GM12878 (cell line): ENCODE measurements at regions not wholly inside any gene's neighbourhood (a gene's known extent, or its start where the extent isn't known, plus 50 kb on each side); places are given as distances from the start of the nearest gene placed in this dataset.

Source experiments
- ATAC-seq: fragments of 200-7000 bp; cut with Tn5 transposase; 3 replicates; pipeline ENCODE4 v1.9.1; 2020; ENCODE audit warnings: mild to moderate bottlenecking, moderate library complexity
- BruUV-seq: library from RNA; stranded (reverse); fragments of 400-500 nt; replicated peaks from 2 replicates; lab custom pipeline; 2021; lab: Mats Ljungman, UMichigan
- CTCF ChIA-PET: fragments of 300-600 bp; sonication (Branson Sonifier 250); formaldehyde crosslinking; extraction: SDS; loops from one replicate; lab custom pipeline; 2021; ENCODE audit warnings: inconsistent platforms; lab: Yijun Ruan, JAX
- POLR2A ChIA-PET: fragments of 350-600 bp; formaldehyde crosslinking; extraction: SDS; loops from one replicate; lab custom pipeline; 2021; ENCODE audit warnings: inconsistent platforms; lab: Charles Lee
- RAD21 ChIA-PET: fragments of 300-600 bp; sonication (Branson Sonifier 250); formaldehyde crosslinking; loops from one replicate; lab custom pipeline; 2023; ENCODE audit warnings: antibody characterized with exemption; ENCODE audit not compliant: unreplicated experiment; lab: Charles Lee
- SMC1A ChIA-PET: fragments of 300-600 bp; sonication (Branson Sonifier 250); formaldehyde crosslinking; loops from one replicate; lab custom pipeline; 2023; ENCODE audit not compliant: unreplicated experiment, uncharacterized antibody; lab: Charles Lee
- DNase-seq: peaks from one replicate; pipeline ENCODE4 v3.0.0-alpha.2; 2011; ENCODE audit warnings: low read depth, low spot score
- FAIRE-seq: peaks from 3 replicates; lab custom pipeline; 2011; peaks lifted over from hg19 to GRCh38; lab: Jason Lieb, UNC
- H2AFZ ChIP-seq: 2 replicates; pipeline ENCODE4 v1.6.0; 2011; ENCODE audit warnings: low read depth, low read length, control low read depth; ENCODE audit not compliant: control insufficient read depth
- H3K27ac ChIP-seq: 2 replicates; pipeline ENCODE4 v1.5.1; 2011; ENCODE audit warnings: control low read depth; ENCODE audit not compliant: control insufficient read depth, insufficient read depth
- H3K27me3 ChIP-seq, 2 experiments: replicated peaks in 1 of 2; 2 replicates each; pipeline versions ENCODE4 v1.6.0 to v1.6.1; 2011; ENCODE audit warnings: low read length in 1 of 2; ENCODE audit not compliant: control insufficient read depth in 2 of 2, insufficient read depth in 2 of 2
- H3K36me3 ChIP-seq, 2 experiments: 2 replicates each; pipeline ENCODE4 v1.5.1; 2011; ENCODE audit warnings: low read length in 1 of 2; ENCODE audit not compliant: control insufficient read depth in 2 of 2, insufficient read depth in 2 of 2
- H3K4me1 ChIP-seq: 2 replicates; pipeline ENCODE4 v1.6.1; 2011; ENCODE audit warnings: mild to moderate bottlenecking, low read length, moderate library complexity, mixed read lengths; ENCODE audit not compliant: control insufficient read depth, insufficient read depth
- H3K4me2 ChIP-seq: 2 replicates; pipeline ENCODE4 v1.6.0; 2011; ENCODE audit warnings: control low read depth; ENCODE audit not compliant: control insufficient read depth, insufficient read depth
- H3K4me3 ChIP-seq: fragments of 200-600 bp; sonication (generic); 2 replicates; pipeline ENCODE4 v1.5.1; 2016
- H3K79me2 ChIP-seq: 2 replicates; pipeline ENCODE4 v1.6.0; 2011; ENCODE audit warnings: low read length; ENCODE audit not compliant: control insufficient read depth, insufficient read depth
- H3K9ac ChIP-seq: 2 replicates; pipeline ENCODE4 v1.8.0; 2011; ENCODE audit warnings: low read length, control low read depth, mixed read lengths; ENCODE audit not compliant: control insufficient read depth, insufficient read depth
- H3K9me3 ChIP-seq: replicated peaks from 3 replicates; pipeline ENCODE4 v1.5.1; 2011; ENCODE audit warnings: mild to moderate bottlenecking, low read length; ENCODE audit not compliant: control insufficient read depth, insufficient read depth
- H4K20me1 ChIP-seq: 2 replicates; pipeline ENCODE4 v1.6.0; 2011; ENCODE audit not compliant: control insufficient read depth, insufficient read depth
- ZZZ3 ChIP-seq: IDR thresholded peaks from 2 replicates; pipeline ENCODE4 v1.6.1; 2011; ENCODE audit warnings: low read depth; ENCODE audit not compliant: control insufficient read depth, insufficient read length
- WGBS: methylation state at CpG from one replicate; pipeline ENCODE4 v1.1.6; 2016; ENCODE audit warnings: low lambda C conversion rate; ENCODE audit not compliant: insufficient replicate concordance, insufficient coverage; ENCODE audit errors: missing lambda C conversion rate; 5-methylcytosine and 5-hydroxymethylcytosine counted together
- in situ Hi-C: fragments of 300-500 bp; cut with MboI; formaldehyde crosslinking; loops from 9 replicates; pipeline ENCODE4 v1.14.3; 2018; ENCODE audit warnings: mixed read lengths
- intact Hi-C: fragments of 100-400 bp; cut with micrococcal nuclease; formaldehyde crosslinking; loops from one replicate; pipeline ENCODE4 v1.14.2; 2022; ENCODE audit not compliant: unreplicated experiment
- TF ChIP-seq, protein P1 (sequence below): fragments of 450-650 bp; conservative IDR thresholded peaks from 2 replicates; pipeline ENCODE4 v1.6.1; 2017; ENCODE audit warnings: mild to moderate bottlenecking, moderate library complexity
- TF ChIP-seq, protein P2 (sequence below): fragments of 450-650 bp; IDR thresholded peaks from 2 replicates; pipeline ENCODE4 v1.6.1; 2017; ENCODE audit warnings: low read depth, mild to moderate bottlenecking, moderate library complexity

DNA sequence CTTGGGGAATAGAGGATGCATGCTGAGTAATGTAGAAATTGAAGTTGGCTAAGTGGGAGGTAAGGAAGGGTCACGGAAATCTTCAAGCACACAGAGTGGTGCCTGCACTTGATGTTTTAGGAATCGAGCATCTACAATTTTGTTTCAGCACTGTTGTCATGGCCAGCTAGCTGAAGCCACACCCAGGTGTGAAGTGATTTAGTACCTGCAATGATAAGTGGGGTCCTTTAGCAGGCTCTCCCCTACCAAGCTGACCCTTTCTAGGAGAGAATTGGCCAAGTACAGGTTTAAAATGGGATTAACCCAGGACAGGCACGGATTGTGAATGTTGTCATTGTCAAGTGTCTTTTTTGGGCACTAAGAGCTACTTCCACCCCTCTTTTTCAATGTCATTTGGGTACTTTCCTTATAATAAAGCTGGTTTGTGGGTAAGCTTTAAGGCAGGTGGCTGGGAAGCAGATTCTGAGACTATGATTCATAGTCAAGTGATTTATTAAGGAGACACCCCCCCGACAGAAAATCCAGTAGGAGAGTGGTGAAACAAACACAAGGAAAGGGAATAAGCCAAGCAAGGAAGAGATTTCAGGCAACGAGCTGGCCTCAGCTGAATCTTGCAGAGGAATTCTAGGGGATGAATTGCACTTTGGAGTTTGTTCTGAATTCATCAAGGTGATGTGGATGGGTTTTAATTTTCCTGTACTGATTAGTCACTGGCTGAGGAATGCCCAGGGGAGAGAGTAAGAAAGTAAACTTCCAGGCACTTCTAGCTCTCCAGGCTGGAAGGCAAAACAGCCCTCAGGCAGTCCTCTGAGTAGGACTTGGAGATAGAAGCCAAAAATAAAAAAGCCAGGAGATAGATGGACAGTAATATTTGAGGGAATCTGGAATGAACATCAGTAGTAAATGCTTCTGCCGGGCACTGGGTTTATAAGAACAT is 1128.4 kb downstream of the SORCS3 start (continued):
- TF ChIP-seq, protein P1, sequence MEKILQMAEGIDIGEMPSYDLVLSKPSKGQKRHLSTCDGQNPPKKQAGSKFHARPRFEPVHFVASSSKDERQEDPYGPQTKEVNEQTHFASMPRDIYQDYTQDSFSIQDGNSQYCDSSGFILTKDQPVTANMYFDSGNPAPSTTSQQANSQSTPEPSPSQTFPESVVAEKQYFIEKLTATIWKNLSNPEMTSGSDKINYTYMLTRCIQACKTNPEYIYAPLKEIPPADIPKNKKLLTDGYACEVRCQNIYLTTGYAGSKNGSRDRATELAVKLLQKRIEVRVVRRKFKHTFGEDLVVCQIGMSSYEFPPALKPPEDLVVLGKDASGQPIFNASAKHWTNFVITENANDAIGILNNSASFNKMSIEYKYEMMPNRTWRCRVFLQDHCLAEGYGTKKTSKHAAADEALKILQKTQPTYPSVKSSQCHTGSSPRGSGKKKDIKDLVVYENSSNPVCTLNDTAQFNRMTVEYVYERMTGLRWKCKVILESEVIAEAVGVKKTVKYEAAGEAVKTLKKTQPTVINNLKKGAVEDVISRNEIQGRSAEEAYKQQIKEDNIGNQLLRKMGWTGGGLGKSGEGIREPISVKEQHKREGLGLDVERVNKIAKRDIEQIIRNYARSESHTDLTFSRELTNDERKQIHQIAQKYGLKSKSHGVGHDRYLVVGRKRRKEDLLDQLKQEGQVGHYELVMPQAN = no peak
- TF ChIP-seq, protein P2, sequence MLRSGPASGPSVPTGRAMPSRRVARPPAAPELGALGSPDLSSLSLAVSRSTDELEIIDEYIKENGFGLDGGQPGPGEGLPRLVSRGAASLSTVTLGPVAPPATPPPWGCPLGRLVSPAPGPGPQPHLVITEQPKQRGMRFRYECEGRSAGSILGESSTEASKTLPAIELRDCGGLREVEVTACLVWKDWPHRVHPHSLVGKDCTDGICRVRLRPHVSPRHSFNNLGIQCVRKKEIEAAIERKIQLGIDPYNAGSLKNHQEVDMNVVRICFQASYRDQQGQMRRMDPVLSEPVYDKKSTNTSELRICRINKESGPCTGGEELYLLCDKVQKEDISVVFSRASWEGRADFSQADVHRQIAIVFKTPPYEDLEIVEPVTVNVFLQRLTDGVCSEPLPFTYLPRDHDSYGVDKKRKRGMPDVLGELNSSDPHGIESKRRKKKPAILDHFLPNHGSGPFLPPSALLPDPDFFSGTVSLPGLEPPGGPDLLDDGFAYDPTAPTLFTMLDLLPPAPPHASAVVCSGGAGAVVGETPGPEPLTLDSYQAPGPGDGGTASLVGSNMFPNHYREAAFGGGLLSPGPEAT = no peak

DNA sequence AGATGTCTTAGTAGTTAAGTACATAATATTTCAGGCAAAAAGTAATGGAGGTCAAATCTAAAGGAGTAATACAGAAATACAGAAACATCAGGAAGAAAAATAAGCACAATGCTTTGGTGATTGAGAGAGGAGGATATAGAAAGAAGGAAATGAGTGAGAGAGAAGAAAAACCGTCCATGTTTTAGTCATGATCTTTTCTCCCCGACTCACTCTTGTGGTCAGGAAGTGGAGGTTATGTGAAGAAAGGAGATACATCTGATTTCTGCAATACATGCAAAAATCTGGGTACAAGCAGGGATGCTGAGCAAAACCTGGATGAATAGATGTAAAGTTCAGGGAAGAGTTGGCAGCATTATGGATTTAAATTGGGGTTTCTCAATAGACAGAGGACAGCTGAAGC is 1122.5 kb downstream of the SORCS3 start:
- RAD21 ChIA-PET = no interaction called here
- no peak for FAIRE-seq
- Histone ChIP-seq H3K4me3 (no peak overlapping the region), H3K9me3 (no peaks in the 10 kb centered on the region), H3K4me1 (no peaks in the 10 kb centered on the region), H3K4me2 (no peak overlapping the region), H3K36me3 (no peaks in the 10 kb centered on the region), H4K20me1 (no peaks in the 10 kb centered on the region), H2AFZ (no peak overlapping the region), H3K79me2 (no peaks in the 10 kb centered on the region), H3K27ac (no peak overlapping the region), H3K9ac (no peak overlapping the region), H3K27me3 (no peaks in the 10 kb centered on the region)
- no peak for ATAC-seq
- CTCF ChIA-PET = no interaction called here
- WGBS = 0% methylated on average over 2 of the region's 2 CpGs
- POLR2A ChIA-PET = no interaction called here
- BruUV-seq = no TSS peak
- SMC1A ChIA-PET = no interaction called here
- in situ Hi-C loops = no loop called here
- intact Hi-C loops = no loop called here
- DNase-seq = no peak
- TF ChIP-seq ZZZ3 = no peak
